ENCODE measurements at regions not wholly inside any gene's neighbourhood (a gene's known extent, or its start where the extent isn't known, plus 50 kb on each side); places are given as distances from the start of the nearest gene placed in this dataset.

- no peak for ATAC-seq (ENCODE audit: low read depth)
- ChIA-PET CTCF (no interaction called here), POLR2A (no interaction called here)
- H3K4me3 ChIP-seq (ENCODE audit: control extremely low read depth in 1 of 5, extremely low read depth in 1 of 5, insufficient read depth in 1 of 5, low read depth in 2 of 5, low read length in 4 of 5) = no peak overlapping the region
- H3K9ac ChIP-seq (ENCODE audit: low read length) = no peak overlapping the region
- TF ChIP-seq EZH2 (IDR thresholded peaks at IDR 0.05; ENCODE audit: borderline replicate concordance, insufficient read depth, low read depth, low read length, poor library complexity, severe bottlenecking) (no peak), CTCF (IDR thresholded peaks at IDR 0.05) (no peak)
- H3K9me3 Mint-ChIP-seq (ENCODE audit: insufficient read depth) = no peaks in the 10 kb centered on the region
- H3K4me1 ChIP-seq (ENCODE audit: control insufficient read depth in 2 of 2, insufficient read depth in 2 of 2, low read length in 2 of 2) = no peaks in the 10 kb centered on the region
- no peak overlapping the region for H3K4me3 Mint-ChIP-seq
- H3K27ac Mint-ChIP-seq = no peak overlapping the region
- peaks cover 35% of the 10 kb centered on the region for H3K27me3 Mint-ChIP-seq
- H3K4me1 Mint-ChIP-seq = no peaks in the 10 kb centered on the region
- no peaks in the 10 kb centered on the region for H3K9me3 ChIP-seq (ENCODE audit: control extremely low read depth in 1 of 3, control insufficient read depth in 2 of 3, insufficient read depth in 1 of 3, low read length in 2 of 3)
- no peaks in the 10 kb centered on the region for H3K79me2 ChIP-seq (ENCODE audit: control insufficient read depth, insufficient read depth, low read length)
- no peaks in the 10 kb centered on the region for H4K20me1 ChIP-seq (ENCODE audit: control insufficient read depth, insufficient read depth, low read length, poor library complexity, severe bottlenecking)
- H3K27ac ChIP-seq (ENCODE audit: low read length in 2 of 2) = no peak overlapping the region
- DNase-seq = no peak
- intact Hi-C loops (cut with micrococcal nuclease) = no loop called here
- peaks cover 0 to 4% (median 0%) of the 10 kb centered on the region in 4 experiments for H3K27me3 ChIP-seq (replicated peaks in 1 of 4; ENCODE audit: control extremely low read depth in 1 of 4, control insufficient read depth in 3 of 4, insufficient read depth in 4 of 4, low read length in 3 of 4)
- no peak overlapping the region for H3K4me2 ChIP-seq (replicated peaks; ENCODE audit: low read depth, low read length, poor library complexity, severe bottlenecking)
- no peak overlapping the region for H2AFZ ChIP-seq (ENCODE audit: insufficient read depth, low read depth, low read length, poor library complexity, severe bottlenecking)
- WGBS (ENCODE audit: insufficient coverage) = 83% methylated on average over 5 of the region's 10 CpGs
- no peaks in the 10 kb centered on the region for H3K36me3 ChIP-seq (replicated peaks in 1 of 2; ENCODE audit: control extremely low read depth in 1 of 2, control insufficient read depth in 1 of 2, extremely low read depth in 1 of 2, insufficient read depth in 2 of 2, low read length in 1 of 2)
Measured at GRCh38 chr6:168949981-168950857, 303.4 kb downstream of the THBS2 start.

- intact Hi-C loops (cut with micrococcal nuclease) = no loop called here
- no peaks in the 10 kb centered on the region for H3K4me1 Mint-ChIP-seq
Measured at GRCh38 chr6:168948990-168949531, 304.6 kb downstream of the THBS2 start.

More at GRCh38 chr6:168948990-168949531, 304.6 kb downstream of the THBS2 start:
- ChIA-PET POLR2A (no interaction called here), CTCF (interaction anchor here (0.5 kb wide), 1 partner anchor 61 kb away, joined by 3 read pairs; no protein-coding TSS in a partner anchor)
- Histone ChIP-seq H3K36me3 (replicated peaks in 1 of 2; ENCODE audit: control extremely low read depth in 1 of 2, control insufficient read depth in 1 of 2, extremely low read depth in 1 of 2, insufficient read depth in 2 of 2, low read length in 1 of 2) (no peaks in the 10 kb centered on the region), H3K27me3 (replicated peaks in 1 of 4; ENCODE audit: control extremely low read depth in 1 of 4, control insufficient read depth in 3 of 4, insufficient read depth in 4 of 4, low read length in 3 of 4) (peaks cover 0 to 4% (median 0%) of the 10 kb centered on the region in 4 experiments), H3K9ac (ENCODE audit: low read length) (no peak overlapping the region), H3K4me3 (ENCODE audit: control extremely low read depth in 1 of 5, extremely low read depth in 1 of 5, insufficient read depth in 1 of 5, low read depth in 2 of 5, low read length in 4 of 5) (no peak overlapping the region), H3K27ac (ENCODE audit: low read length in 2 of 2) (no peak overlapping the region), H3K9me3 (ENCODE audit: control extremely low read depth in 1 of 3, control insufficient read depth in 2 of 3, insufficient read depth in 1 of 3, low read length in 2 of 3) (no peaks in the 10 kb centered on the region), H3K4me1 (ENCODE audit: control insufficient read depth in 2 of 2, insufficient read depth in 2 of 2, low read length in 2 of 2) (no peaks in the 10 kb centered on the region), H4K20me1 (ENCODE audit: control insufficient read depth, insufficient read depth, low read length, poor library complexity, severe bottlenecking) (no peaks in the 10 kb centered on the region), H3K79me2 (ENCODE audit: control insufficient read depth, insufficient read depth, low read length) (no peaks in the 10 kb centered on the region), H2AFZ (ENCODE audit: insufficient read depth, low read depth, low read length, poor library complexity, severe bottlenecking) (no peak overlapping the region), H3K4me2 (replicated peaks; ENCODE audit: low read depth, low read length, poor library complexity, severe bottlenecking) (no peak overlapping the region)
- Mint-ChIP-seq H3K9me3 (ENCODE audit: insufficient read depth) (no peaks in the 10 kb centered on the region), H3K27me3 (peaks cover 29% of the 10 kb centered on the region), H3K27ac (no peak overlapping the region), H3K4me3 (no peak overlapping the region)
- DNase-seq (no peak), ATAC-seq (ENCODE audit: low read depth) (no peak)
- 85% methylated on average over 2 of the region's 4 CpGs for WGBS (ENCODE audit: insufficient coverage)
- TF ChIP-seq CTCF (IDR thresholded peaks at IDR 0.05) (no peak), EZH2 (IDR thresholded peaks at IDR 0.05; ENCODE audit: borderline replicate concordance, insufficient read depth, low read depth, low read length, poor library complexity, severe bottlenecking) (no peak)

Measured in B cell (primary cell).